ENCODE measurements at regions not wholly inside any gene's neighbourhood (a gene's known extent, or its start where the extent isn't known, plus 50 kb on each side); places are given as distances from the start of the nearest gene placed in this dataset.

DNA sequence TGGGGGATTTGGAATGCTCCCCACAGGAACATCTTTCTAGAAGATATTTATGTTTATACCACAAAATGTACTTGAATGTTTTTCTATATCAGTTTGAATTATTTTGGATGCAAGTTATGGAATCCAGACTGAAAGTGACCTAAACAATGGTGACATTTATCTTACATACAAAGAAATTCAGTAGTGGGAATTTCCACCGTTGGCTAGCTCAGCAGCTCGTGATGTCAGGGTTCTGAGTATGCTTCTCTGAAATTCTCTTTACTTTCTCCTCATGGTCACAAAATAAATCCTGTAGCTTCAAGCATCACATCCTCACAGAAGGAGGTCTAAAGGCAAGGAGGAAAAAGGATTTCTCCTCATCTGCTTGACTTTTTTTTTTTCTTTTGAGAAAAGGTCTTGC lies 105.3 kb downstream of the AKAIN1 start:
- DNase-seq (ENCODE audit: insufficient read length, low spot score) (no peak), FAIRE-seq (no peak)
- TF ChIP-seq TAF1 (IDR thresholded peaks at IDR 0.05; ENCODE audit: low read depth, low read length) (no peak), POLR2A (IDR thresholded peaks at IDR 0.05; ENCODE audit: low read depth, low read length) (no peak), PAX5 (IDR thresholded peaks at IDR 0.05; ENCODE audit: insufficient read depth, low read length, severe bottlenecking) (no peak), SPI1 (IDR thresholded peaks at IDR 0.05; ENCODE audit: low read depth, low read length) (no peak), POU2F2 (IDR thresholded peaks at IDR 0.05; ENCODE audit: low read depth, low read length) (no peak), POLR2AphosphoS5 (IDR thresholded peaks at IDR 0.05; ENCODE audit: low read depth, low read length) (no peak)

DNA sequence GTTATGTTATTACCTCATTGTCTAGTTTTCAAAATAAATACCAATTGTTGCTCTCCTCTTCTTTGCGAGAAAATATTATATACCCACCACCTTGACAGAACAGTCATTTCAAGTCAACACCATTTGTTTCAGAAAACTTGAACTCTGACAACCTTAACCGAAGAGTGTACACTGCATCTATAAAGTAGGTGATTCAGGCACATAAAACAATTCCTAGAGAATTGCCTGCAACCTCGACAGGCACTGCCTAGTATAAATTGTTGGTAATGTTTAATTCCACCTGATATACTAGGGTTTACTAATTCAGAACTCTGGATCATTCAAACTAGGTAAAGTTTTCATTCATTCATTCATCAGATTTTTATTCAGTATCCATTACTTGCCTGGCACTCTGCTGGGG lies 121.8 kb downstream of the AKAIN1 start:
- no peak for FAIRE-seq
- no peak for DNase-seq (ENCODE audit: insufficient read length, low spot score)
- TF ChIP-seq TAF1 (IDR thresholded peaks at IDR 0.05; ENCODE audit: low read depth, low read length) (no peak), POU2F2 (IDR thresholded peaks at IDR 0.05; ENCODE audit: low read depth, low read length) (no peak), PAX5 (IDR thresholded peaks at IDR 0.05; ENCODE audit: insufficient read depth, low read length, severe bottlenecking) (no peak), SPI1 (IDR thresholded peaks at IDR 0.05; ENCODE audit: low read depth, low read length) (no peak), POLR2A (IDR thresholded peaks at IDR 0.05; ENCODE audit: low read depth, low read length) (no peak)

DNA sequence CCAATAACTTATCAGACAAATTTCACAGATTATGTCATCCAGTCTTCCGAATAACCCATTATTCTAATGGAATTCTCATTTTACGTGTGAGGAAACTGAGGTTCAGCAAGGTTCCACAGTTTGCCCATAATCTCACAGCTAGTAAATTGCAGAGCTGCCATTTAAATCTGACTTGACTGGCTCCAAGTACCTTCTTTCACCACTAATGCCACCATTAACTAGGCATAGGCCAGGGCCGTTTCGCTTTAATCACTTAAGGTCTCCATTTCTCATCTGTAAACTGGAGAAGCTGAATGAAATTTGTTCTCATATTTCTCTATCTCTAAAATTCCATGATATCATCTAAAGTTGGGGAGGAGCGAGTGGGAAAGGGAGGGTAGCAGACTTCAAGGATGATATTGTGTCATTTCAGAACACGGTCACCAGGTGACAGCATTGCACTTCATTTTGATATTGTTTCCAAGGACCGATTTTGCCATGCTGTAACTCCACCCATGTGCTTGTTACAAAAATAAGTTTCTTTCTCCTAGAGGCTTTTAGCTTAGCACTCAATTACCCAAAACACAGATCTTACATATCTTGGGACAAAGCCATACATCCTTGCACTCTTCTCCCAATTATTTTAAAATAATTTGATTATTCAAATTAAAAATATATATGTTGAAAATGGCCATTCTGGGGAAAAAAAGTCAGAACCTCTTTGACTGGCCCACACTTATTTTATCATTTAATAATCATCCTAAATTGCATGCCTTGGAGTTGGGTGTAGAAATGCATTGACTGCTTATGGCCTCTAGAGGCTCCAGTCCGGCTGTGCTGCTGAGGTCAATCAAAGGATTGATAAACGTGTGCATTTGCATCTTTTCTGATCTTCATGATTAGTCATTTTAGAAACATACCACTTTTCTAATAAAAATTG lies 123.8 kb downstream of the AKAIN1 start:
- TF ChIP-seq PAX5 (IDR thresholded peaks at IDR 0.05; ENCODE audit: insufficient read depth, low read length, severe bottlenecking) (no peak), POU2F2 (IDR thresholded peaks at IDR 0.05; ENCODE audit: low read depth, low read length) (no peak), SPI1 (IDR thresholded peaks at IDR 0.05; ENCODE audit: low read depth, low read length) (no peak), POLR2A (IDR thresholded peaks at IDR 0.05; ENCODE audit: low read depth, low read length) (no peak), TAF1 (IDR thresholded peaks at IDR 0.05; ENCODE audit: low read depth, low read length) (no peak), POLR2AphosphoS5 (IDR thresholded peaks at IDR 0.05; ENCODE audit: low read depth, low read length) (no peak)
- DNase-seq (ENCODE audit: insufficient read length, low spot score) (no peak), FAIRE-seq (peak; percentile 84)

DNA sequence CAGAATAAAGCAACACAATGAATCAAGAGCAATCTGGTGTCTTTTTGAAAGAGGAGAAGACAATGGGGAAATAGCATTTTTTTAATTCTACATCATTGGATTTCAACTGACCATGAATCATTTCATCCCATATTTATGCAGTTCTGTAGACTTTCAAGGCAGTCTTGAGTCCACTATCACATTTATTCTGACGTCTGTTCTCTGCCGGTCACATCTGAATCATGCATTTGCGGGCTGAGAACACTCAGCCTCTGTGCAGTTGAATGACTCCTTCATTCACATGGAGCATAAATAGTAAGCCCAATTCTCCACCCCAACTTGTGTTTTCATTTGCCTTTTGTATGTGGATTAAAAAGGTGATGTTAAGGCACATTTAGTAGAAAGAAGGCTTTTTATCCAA lies 128.2 kb downstream of the AKAIN1 start:
- DNase-seq (ENCODE audit: insufficient read length, low spot score) (no peak), FAIRE-seq (no peak)
- no peak for TF ChIP-seq TAF1 (IDR thresholded peaks at IDR 0.05; ENCODE audit: low read depth, low read length)
- TF ChIP-seq POU2F2 (IDR thresholded peaks at IDR 0.05; ENCODE audit: low read depth, low read length), result no peak
- TF ChIP-seq POLR2AphosphoS5 (IDR thresholded peaks at IDR 0.05; ENCODE audit: low read depth, low read length), result no peak

DNA sequence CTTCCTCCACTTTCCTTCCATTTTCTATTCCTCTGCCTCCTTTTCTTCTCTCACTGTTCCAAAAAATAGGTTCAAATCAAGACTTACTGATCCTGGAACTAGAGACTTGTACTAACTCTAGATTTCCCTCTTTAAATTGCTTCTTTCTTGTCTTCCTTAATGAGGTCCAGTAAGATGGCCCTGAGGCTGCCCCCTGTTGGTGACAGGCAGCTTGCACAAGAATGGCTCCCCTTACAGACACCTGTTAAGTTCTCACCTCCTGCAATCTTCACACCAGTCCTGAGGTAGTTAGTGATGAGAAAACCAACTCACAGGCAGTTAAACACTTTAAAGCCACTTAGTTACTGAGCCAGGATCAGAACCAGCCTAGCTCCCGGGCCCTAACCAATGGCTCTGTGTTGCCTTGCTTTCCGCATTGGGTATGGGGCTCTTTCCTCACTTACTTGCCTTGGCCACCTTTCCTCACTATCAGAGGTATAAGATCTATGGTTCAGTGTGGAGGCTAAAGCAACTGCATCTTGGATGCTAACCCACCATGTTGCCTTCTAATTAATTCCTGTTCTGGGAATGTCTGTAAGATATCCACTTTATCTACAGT lies 130.6 kb downstream of the AKAIN1 start:
- FAIRE-seq (no peak), DNase-seq (ENCODE audit: insufficient read length, low spot score) (no peak)
- no peak for TF ChIP-seq PAX5 (IDR thresholded peaks at IDR 0.05; ENCODE audit: insufficient read depth, low read length, severe bottlenecking)
- no peak for TF ChIP-seq POLR2AphosphoS5 (IDR thresholded peaks at IDR 0.05; ENCODE audit: low read depth, low read length)
- no peak for TF ChIP-seq POLR2A (IDR thresholded peaks at IDR 0.05; ENCODE audit: low read depth, low read length)
- no peak for TF ChIP-seq SPI1 (IDR thresholded peaks at IDR 0.05; ENCODE audit: low read depth, low read length)
- TF ChIP-seq TAF1 (IDR thresholded peaks at IDR 0.05; ENCODE audit: low read depth, low read length), result no peak
- no peak for TF ChIP-seq POU2F2 (IDR thresholded peaks at IDR 0.05; ENCODE audit: low read depth, low read length)

GRCh38 chr18:5065615-5066014 lies 131.4 kb downstream of the AKAIN1 start:
- no peak for FAIRE-seq
- DNase-seq (ENCODE audit: insufficient read length, low spot score), result no peak
- TF ChIP-seq POLR2A (IDR thresholded peaks at IDR 0.05; ENCODE audit: low read depth, low read length) (no peak), PAX5 (IDR thresholded peaks at IDR 0.05; ENCODE audit: insufficient read depth, low read length, severe bottlenecking) (no peak), TAF1 (IDR thresholded peaks at IDR 0.05; ENCODE audit: low read depth, low read length) (no peak), SPI1 (IDR thresholded peaks at IDR 0.05; ENCODE audit: low read depth, low read length) (no peak), POU2F2 (IDR thresholded peaks at IDR 0.05; ENCODE audit: low read depth, low read length) (no peak), POLR2AphosphoS5 (IDR thresholded peaks at IDR 0.05; ENCODE audit: low read depth, low read length) (no peak)

DNA sequence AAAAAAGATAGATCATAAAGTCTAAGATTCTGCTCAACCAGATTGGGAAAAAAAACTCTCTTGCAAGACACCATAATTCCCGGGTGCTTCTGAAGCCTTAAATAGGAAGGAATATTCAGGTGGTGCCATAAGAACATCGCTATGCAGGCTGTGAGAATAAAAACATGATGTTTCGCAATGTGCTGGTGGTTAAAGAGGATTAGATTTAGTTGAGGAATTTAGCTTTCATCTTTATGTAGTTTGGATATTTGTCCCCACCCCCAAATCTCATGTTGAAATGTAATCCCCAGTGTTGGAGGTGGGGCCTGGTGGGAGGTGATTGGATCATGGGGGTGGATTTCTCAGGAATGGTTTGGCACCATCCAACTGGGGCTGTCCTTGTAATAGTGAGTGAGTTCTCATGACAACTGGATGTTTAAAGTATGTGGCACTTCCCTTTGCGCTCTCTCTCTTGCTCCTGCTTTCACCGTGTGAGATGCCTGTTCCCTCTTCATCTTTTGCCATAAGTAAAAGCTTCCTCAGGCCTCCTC lies 132.2 kb downstream of the AKAIN1 start:
- no peak for DNase-seq (ENCODE audit: insufficient read length, low spot score)
- no peak for TF ChIP-seq PAX5 (IDR thresholded peaks at IDR 0.05; ENCODE audit: insufficient read depth, low read length, severe bottlenecking)
- no peak for TF ChIP-seq POLR2AphosphoS5 (IDR thresholded peaks at IDR 0.05; ENCODE audit: low read depth, low read length)
- no peak for TF ChIP-seq POU2F2 (IDR thresholded peaks at IDR 0.05; ENCODE audit: low read depth, low read length)
- no peak for TF ChIP-seq SPI1 (IDR thresholded peaks at IDR 0.05; ENCODE audit: low read depth, low read length)
- TF ChIP-seq POLR2A (IDR thresholded peaks at IDR 0.05; ENCODE audit: low read depth, low read length), result no peak
- TF ChIP-seq TAF1 (IDR thresholded peaks at IDR 0.05; ENCODE audit: low read depth, low read length), result no peak
- no peak for FAIRE-seq

DNA sequence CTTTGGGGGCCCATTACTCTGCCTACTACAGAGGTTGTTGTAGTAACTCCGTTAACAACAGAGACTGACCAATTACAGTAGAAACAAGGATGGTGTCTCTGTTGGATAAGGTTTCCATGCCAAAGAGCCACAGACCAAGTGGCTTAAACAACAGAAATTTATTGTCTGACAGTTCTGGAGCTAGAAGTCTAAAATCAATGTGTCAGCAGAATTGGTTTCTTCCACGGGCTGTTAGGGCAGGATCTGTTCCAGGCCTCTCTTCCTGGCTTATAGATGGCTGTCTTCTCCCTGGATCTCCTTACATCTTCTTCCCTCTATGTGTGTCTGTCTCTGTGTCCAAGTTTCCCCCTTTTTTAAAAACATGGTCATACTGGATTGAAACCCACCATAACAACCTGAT lies 135.3 kb downstream of the AKAIN1 start:
- DNase-seq (ENCODE audit: insufficient read length, low spot score) (no peak), FAIRE-seq (no peak)
- no peak for TF ChIP-seq PAX5 (IDR thresholded peaks at IDR 0.05; ENCODE audit: insufficient read depth, low read length, severe bottlenecking)
- no peak for TF ChIP-seq POLR2A (IDR thresholded peaks at IDR 0.05; ENCODE audit: low read depth, low read length)
- TF ChIP-seq TAF1 (IDR thresholded peaks at IDR 0.05; ENCODE audit: low read depth, low read length), result no peak
- TF ChIP-seq POU2F2 (IDR thresholded peaks at IDR 0.05; ENCODE audit: low read depth, low read length), result no peak
- no peak for TF ChIP-seq POLR2AphosphoS5 (IDR thresholded peaks at IDR 0.05; ENCODE audit: low read depth, low read length)
- no peak for TF ChIP-seq SPI1 (IDR thresholded peaks at IDR 0.05; ENCODE audit: low read depth, low read length)

DNA sequence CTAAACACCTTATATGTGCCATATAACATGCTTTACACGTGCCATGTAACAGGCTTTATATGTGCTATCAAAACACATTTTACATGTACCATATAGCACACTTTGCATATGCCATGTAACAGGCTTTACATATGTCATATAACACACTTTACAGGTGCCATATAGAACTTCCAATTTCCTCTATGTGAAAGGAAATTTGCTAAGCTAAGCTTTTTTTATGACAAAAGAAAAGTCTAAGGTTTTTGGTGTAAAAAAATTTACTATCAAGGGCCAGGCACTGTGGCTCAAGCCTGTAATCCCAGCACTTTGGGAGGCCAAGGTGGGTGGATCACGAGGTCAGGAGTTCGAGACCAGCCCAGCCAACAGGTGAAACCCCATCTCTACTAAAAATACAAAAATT lies 136.5 kb downstream of the AKAIN1 start:
- TF ChIP-seq POLR2AphosphoS5 (IDR thresholded peaks at IDR 0.05; ENCODE audit: low read depth, low read length), result no peak
- TF ChIP-seq SPI1 (IDR thresholded peaks at IDR 0.05; ENCODE audit: low read depth, low read length), result no peak
- no peak for TF ChIP-seq PAX5 (IDR thresholded peaks at IDR 0.05; ENCODE audit: insufficient read depth, low read length, severe bottlenecking)
- no peak for TF ChIP-seq TAF1 (IDR thresholded peaks at IDR 0.05; ENCODE audit: low read depth, low read length)
- TF ChIP-seq POLR2A (IDR thresholded peaks at IDR 0.05; ENCODE audit: low read depth, low read length), result no peak
- TF ChIP-seq POU2F2 (IDR thresholded peaks at IDR 0.05; ENCODE audit: low read depth, low read length), result no peak
- FAIRE-seq (no peak), DNase-seq (ENCODE audit: insufficient read length, low spot score) (no peak)

All from GM12891 (cell line).